Effector memory CD4-positive, alpha-beta T cell (primary cell): ENCODE measurements at regions not wholly inside any gene's neighbourhood (a gene's known extent, or its start where the extent isn't known, plus 50 kb on each side); places are given as distances from the start of the nearest gene placed in this dataset.

Experiments used
- DNase-seq, 3 donors: peaks; one replicate each; pipeline ENCODE4 v3.0.0-alpha.2; 2020
- H3K27ac ChIP-seq: 2 replicates; pipeline ENCODE4 v1.7.0; 2013; ENCODE audit warnings: mild to moderate bottlenecking, low read length, moderate library complexity; ENCODE audit not compliant: insufficient read depth, poor library complexity, severe bottlenecking
- H3K27me3 ChIP-seq: replicated peaks from 2 replicates; pipeline ENCODE4 v1.7.0; 2013; ENCODE audit warnings: mild to moderate bottlenecking, low read length; ENCODE audit not compliant: insufficient read depth, control insufficient read depth, poor library complexity, severe bottlenecking
- H3K36me3 ChIP-seq: 2 replicates; pipeline ENCODE4 v1.7.0; 2013; ENCODE audit warnings: mild to moderate bottlenecking, low read length, moderate library complexity; ENCODE audit not compliant: control insufficient read depth, insufficient read depth
- H3K4me1 ChIP-seq: 2 replicates; pipeline ENCODE4 v1.7.0; 2013; ENCODE audit warnings: low read length, mild to moderate bottlenecking; ENCODE audit not compliant: control insufficient read depth, insufficient read depth, poor library complexity, severe bottlenecking
- H3K4me3 ChIP-seq: 2 replicates; pipeline ENCODE4 v1.7.0; 2013; ENCODE audit warnings: low read length, low read depth, mild to moderate bottlenecking; ENCODE audit not compliant: insufficient read depth, poor library complexity, severe bottlenecking
- H3K9me3 ChIP-seq: 2 replicates; pipeline ENCODE4 v1.7.0; 2013; ENCODE audit warnings: mild to moderate bottlenecking, low read length, moderate library complexity; ENCODE audit not compliant: control insufficient read depth

DNA sequence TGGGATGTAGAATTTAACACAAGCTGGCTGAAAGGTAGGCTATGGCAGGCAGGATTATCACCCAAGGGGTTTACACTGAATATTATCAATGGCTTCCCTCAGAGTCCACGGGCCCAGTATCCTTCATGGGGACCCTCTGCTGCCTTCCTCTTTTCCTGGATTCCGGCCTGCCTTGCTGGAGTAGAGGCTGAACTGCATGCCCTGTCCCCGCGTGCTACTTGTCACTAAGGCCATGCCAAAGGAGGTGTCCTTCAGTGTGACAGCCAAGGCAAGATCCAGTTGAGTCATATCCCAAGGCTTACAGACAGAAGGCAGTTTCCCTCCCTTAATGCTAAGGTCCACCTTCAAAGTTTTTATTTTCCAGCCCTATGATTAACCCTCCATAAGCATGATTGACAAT lies 156.3 kb downstream of the CYP26B1 start:
- H3K4me1 ChIP-seq: no peaks in the 10 kb centered on the region
- no peaks in the 10 kb centered on the region for H3K36me3 ChIP-seq
- H3K4me3 ChIP-seq: no peak overlapping the region
- no peaks in the 10 kb centered on the region for H3K27me3 ChIP-seq
- no peak for DNase-seq
- peaks cover 3% of the 10 kb centered on the region for H3K9me3 ChIP-seq
- H3K27ac ChIP-seq: no peak overlapping the region

DNA sequence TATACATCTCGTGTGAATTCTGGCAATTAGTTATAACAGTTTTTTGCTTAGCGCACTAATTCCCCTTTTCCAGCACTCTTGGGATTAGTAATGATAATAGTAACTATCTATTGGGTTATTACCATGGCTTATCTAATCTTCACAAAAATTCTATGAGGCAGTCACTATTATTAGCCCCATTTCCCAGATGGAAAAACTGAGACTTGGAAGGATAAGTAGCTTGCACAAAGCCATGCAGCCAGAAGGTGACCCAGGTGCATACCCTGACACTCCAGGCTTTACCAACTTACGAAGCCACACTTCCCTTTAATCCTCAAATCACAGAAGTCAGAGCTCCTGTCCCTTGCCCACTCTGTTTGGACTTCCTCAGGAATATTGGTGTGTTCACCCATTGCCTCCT lies 156.8 kb downstream of the CYP26B1 start:
- Histone ChIP-seq H3K4me3 (no peak overlapping the region), H3K9me3 (peaks cover 3% of the 10 kb centered on the region), H3K4me1 (no peaks in the 10 kb centered on the region), H3K36me3 (no peaks in the 10 kb centered on the region), H3K27ac (no peak overlapping the region), H3K27me3 (no peaks in the 10 kb centered on the region)
- no peak for DNase-seq

DNA sequence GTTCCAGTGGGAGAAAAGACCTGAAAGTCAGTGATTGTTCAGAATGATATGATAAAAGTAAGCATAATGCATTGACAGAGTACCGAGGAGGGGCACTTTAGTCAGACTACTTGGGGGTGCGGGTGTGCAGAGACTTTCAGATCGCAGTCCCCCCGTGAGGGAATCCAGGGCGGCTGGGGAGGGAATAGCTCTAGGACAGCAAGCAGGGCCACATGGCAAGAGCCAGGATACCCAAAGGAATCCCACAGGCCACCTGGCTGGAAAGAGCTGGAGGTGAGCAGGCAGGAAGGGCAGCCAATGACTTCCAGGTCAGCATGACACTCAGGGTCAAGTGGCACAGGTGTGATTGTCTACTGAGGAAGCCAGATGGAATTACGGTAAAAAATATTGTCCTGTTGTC lies 157.5 kb downstream of the CYP26B1 start:
- Histone ChIP-seq H3K9me3 (peaks cover 3% of the 10 kb centered on the region), H3K4me3 (no peak overlapping the region), H3K27me3 (no peaks in the 10 kb centered on the region), H3K4me1 (no peaks in the 10 kb centered on the region), H3K27ac (no peak overlapping the region), H3K36me3 (no peaks in the 10 kb centered on the region)
- DNase-seq: no peak

GRCh38 chr2:71989671-71990070 lies 158.0 kb downstream of the CYP26B1 start:
- H3K4me3 ChIP-seq: no peak overlapping the region
- H3K36me3 ChIP-seq: no peaks in the 10 kb centered on the region
- H3K27me3 ChIP-seq: no peaks in the 10 kb centered on the region
- H3K4me1 ChIP-seq: no peaks in the 10 kb centered on the region
- H3K27ac ChIP-seq: no peak overlapping the region
- DNase-seq: no peak
- peaks cover 3% of the 10 kb centered on the region for H3K9me3 ChIP-seq

DNA sequence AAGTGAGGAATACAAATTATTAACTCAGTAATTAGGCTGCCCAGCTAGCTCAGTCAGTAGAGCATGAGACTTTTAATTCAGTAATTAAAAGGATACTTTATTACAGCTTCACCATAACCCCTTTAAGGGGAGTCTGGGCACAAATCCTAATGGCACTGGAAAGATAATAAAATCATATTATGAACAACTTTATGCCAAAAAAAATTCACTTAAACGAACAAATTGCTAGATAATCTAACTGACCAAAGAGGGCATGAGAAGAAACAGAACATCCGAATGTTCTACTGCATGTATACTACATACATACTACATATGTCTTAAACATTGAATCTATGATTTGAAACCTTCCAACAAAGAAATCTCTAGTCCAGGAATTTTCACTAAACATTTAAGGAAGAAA lies 159.5 kb downstream of the CYP26B1 start:
- Histone ChIP-seq H3K4me1 (no peaks in the 10 kb centered on the region), H3K4me3 (no peak overlapping the region), H3K27ac (no peak overlapping the region), H3K27me3 (no peaks in the 10 kb centered on the region), H3K36me3 (no peaks in the 10 kb centered on the region), H3K9me3 (no peaks in the 10 kb centered on the region)
- no peak for DNase-seq

GRCh38 chr2:71976685-71977084 lies 171.0 kb downstream of the CYP26B1 start:
- Histone ChIP-seq H3K4me3 (no peak overlapping the region), H3K36me3 (no peaks in the 10 kb centered on the region), H3K9me3 (no peaks in the 10 kb centered on the region), H3K4me1 (no peaks in the 10 kb centered on the region), H3K27me3 (no peaks in the 10 kb centered on the region), H3K27ac (no peak overlapping the region)
- DNase-seq: no peak

DNA sequence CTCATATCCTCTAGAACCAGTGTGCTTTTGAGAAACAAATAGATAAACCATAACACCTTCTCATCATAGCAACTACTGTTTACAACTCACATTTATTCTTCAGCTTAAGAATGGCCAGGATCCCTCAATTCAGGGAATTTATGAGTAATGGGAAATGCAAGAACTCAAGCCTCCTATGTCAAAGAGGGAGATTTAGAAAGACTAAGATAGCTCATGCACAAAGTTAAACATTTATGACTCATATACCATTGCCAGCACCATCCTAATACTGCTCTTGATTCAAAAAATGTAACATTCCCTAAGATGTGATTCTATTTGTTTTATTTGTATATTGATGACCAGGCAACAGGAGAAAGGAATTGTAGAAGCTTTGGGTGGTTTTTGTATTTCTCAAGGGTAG lies 172.8 kb downstream of the CYP26B1 start:
- Histone ChIP-seq H3K27ac (no peak overlapping the region), H3K4me1 (no peaks in the 10 kb centered on the region), H3K36me3 (no peaks in the 10 kb centered on the region), H3K9me3 (no peaks in the 10 kb centered on the region), H3K27me3 (no peaks in the 10 kb centered on the region), H3K4me3 (no peak overlapping the region)
- no peak for DNase-seq

DNA sequence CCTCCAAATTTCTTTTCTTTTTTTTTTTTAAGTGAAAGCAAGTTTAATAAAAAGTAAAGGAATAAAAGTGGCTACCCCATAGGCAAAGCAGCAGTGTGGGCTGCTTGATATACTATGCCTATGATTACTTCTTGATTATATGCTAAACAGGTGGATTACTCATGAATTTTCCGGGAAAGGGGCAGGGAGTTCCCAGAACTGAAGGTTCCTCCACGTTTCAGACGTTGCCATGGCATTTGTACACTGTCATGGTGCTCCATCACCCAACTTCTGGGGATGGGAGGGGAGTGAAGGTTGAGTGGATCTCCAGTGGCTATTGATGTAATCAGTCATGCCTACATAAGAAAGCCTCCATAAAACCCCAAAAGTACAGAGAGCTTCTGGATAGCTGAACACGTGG lies 176.2 kb downstream of the CYP26B1 start:
- Histone ChIP-seq H3K27me3 (no peaks in the 10 kb centered on the region), H3K4me1 (no peaks in the 10 kb centered on the region), H3K4me3 (no peak overlapping the region), H3K36me3 (no peaks in the 10 kb centered on the region), H3K27ac (no peak overlapping the region), H3K9me3 (no peaks in the 10 kb centered on the region)
- DNase-seq: no peak

DNA sequence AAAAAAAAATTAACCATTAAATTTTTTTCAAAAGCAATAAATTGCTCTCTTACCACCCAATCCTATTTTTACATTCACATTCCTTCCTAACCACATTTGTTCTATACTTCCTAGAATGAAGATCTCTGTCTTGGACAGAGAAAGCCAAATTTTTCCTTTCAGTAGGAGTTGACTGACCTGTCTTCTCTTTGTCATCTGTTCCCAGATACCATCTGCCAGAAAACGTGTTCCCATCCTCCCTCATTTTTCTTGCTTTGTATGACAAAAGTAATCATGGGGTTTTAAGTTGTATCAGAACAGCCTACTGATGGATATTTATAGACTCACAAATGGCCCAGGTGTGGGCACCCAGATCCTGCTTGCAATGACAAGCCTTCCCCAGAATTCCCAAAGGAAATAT lies 182.1 kb downstream of the CYP26B1 start:
- Histone ChIP-seq H3K4me1 (no peaks in the 10 kb centered on the region), H3K36me3 (no peaks in the 10 kb centered on the region), H3K9me3 (no peaks in the 10 kb centered on the region), H3K27ac (no peak overlapping the region), H3K4me3 (no peak overlapping the region), H3K27me3 (no peaks in the 10 kb centered on the region)
- no peak for DNase-seq

DNA sequence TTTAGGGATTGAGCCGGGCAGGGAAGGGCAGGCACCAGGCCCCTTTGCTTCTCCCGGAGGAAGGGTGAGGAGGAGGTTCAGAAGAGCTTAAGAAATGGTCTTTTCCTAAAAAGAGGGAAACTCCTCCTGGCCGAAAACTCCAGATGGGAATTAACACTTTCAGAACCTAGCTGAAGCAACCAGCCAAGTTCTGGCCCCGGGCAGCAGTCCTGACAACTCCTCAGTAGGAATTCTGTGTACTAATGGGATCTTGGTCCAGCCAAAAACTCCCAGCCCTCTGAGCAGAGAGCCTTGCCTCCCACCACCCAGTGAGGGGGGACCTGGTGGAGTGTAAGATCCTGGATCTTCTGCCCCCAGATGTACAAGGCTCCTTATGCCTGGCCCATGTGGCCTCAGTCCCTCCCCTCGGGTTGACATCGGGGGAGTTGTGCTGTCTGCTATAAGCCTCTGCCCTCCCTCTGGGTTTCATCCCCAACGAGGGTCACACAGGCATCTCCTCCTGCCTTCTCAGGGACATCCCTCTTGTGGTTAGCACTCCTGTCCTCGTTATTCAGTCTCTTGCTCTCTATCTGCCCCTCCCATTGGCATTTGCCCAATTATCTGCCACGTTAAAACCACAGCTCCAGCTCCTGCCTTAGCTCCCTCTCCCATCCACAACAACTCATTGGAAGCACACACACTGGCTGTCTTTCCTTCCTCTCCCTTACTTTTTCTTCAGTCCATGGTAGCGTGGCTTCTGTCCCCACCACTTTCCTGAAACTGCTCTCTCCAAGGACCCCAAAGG lies 184.6 kb downstream of the CYP26B1 start:
- Histone ChIP-seq H3K9me3 (no peaks in the 10 kb centered on the region), H3K36me3 (no peaks in the 10 kb centered on the region), H3K4me1 (no peaks in the 10 kb centered on the region), H3K4me3 (no peak overlapping the region), H3K27ac (no peak overlapping the region), H3K27me3 (no peaks in the 10 kb centered on the region)
- DNase-seq: no peak
